Thyroid gland (tissue), 4 donors: ENCODE measurements at regions not wholly inside any gene's neighbourhood (a gene's known extent, or its start where the extent isn't known, plus 50 kb on each side); places are given as distances from the start of the nearest gene placed in this dataset.

Experiments used
- CTCF ChIP-seq, 6 experiments: fragments of 200-600 bp in 3 of 6; fragments of 450-650 bp in 3 of 6; sonication (generic) in 3 of 6; IDR thresholded peaks; one replicate each; pipeline ENCODE4 v1.5.1; 2016 to 2019; ENCODE audit warnings: antibody characterized with exemption in 6 of 6, mild to moderate bottlenecking in 2 of 6, inconsistent platforms in 1 of 6, moderate library complexity in 1 of 6
- POLR2A ChIP-seq, 2 donors: fragments of 450-650 bp; IDR thresholded peaks; one replicate each; pipeline ENCODE4 v1.6.1; 2017; ENCODE audit warnings: antibody characterized with exemption in 2 of 2, mild to moderate bottlenecking in 2 of 2, moderate library complexity in 1 of 2

- TF ChIP-seq CTCF (IDR thresholded peaks at IDR 0.05) (no peak), POLR2A (IDR thresholded peaks at IDR 0.05) (no peak)
Measured at GRCh38 chr10:2548071-2548470, 519.3 kb upstream of the PFKP start.
